ENCODE measurements at regions not wholly inside any gene's neighbourhood (a gene's known extent, or its start where the extent isn't known, plus 50 kb on each side); places are given as distances from the start of the nearest gene placed in this dataset.

- no peak for TF ChIP-seq GATA2 (IDR thresholded peaks at IDR 0.05; ENCODE audit: low read depth, low read length)
- no peak for TF ChIP-seq GATA3 (IDR thresholded peaks at IDR 0.05; ENCODE audit: low read depth, low read length)
Measured at GRCh38 chr5:15447209-15447608, 52.8 kb upstream of the FBXL7 start.

DNA sequence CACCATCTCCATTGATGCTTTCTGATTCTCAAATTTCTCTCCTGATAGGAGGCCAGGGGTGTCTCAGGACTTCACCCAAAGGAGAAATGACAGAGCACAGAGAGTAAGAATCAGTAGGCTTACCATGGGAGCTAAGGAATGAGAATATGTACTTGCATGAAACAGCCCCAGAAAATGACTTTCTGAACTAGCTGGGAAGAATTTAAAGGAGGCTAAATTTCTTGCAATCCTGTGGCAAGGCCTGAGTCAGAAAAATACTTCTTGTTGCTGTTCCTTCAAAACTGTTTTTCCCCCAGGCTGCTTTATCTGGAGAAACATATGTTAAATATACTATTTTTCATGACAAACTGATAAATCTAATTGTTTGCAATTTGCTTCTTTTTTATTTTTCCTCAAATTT is 53.4 kb upstream of the FBXL7 start:
- TF ChIP-seq GATA2 (IDR thresholded peaks at IDR 0.05; ENCODE audit: low read depth, low read length), result no peak
- no peak for TF ChIP-seq GATA3 (IDR thresholded peaks at IDR 0.05; ENCODE audit: low read depth, low read length)

- no peak for TF ChIP-seq GATA2 (IDR thresholded peaks at IDR 0.05; ENCODE audit: low read depth, low read length)
- TF ChIP-seq GATA3 (IDR thresholded peaks at IDR 0.05; ENCODE audit: low read depth, low read length), result no peak
Measured at GRCh38 chr5:15442193-15442570, 57.8 kb upstream of the FBXL7 start.

GRCh38 chr5:15441433-15442192 is 58.4 kb upstream of the FBXL7 start:
- TF ChIP-seq GATA2 (IDR thresholded peaks at IDR 0.05; ENCODE audit: low read depth, low read length), result no peak
- TF ChIP-seq GATA3 (IDR thresholded peaks at IDR 0.05; ENCODE audit: low read depth, low read length), result no peak

GRCh38 chr5:15440434-15440833 is 59.5 kb upstream of the FBXL7 start:
- TF ChIP-seq GATA2 (IDR thresholded peaks at IDR 0.05; ENCODE audit: low read depth, low read length), result no peak
- no peak for TF ChIP-seq GATA3 (IDR thresholded peaks at IDR 0.05; ENCODE audit: low read depth, low read length)

DNA sequence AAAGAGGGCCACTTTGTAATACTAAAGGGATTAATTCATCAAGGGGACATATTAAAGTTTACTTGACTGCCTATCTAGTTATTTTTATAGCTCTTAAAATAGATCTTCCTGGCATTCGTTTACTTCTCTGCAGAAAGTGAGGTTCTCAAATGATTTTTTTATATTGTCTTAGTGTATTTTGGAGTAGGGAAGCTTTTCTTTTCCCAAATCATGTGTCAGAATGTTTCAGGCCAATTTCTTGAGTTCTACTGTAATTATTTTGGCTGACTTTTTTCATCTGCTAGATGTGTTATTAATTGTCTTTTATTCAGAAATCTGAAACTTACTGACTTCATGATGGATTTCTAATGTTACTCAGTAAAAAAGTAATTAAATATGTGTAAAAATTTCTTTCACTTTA is 60.2 kb upstream of the FBXL7 start:
- TF ChIP-seq GATA3 (IDR thresholded peaks at IDR 0.05; ENCODE audit: low read depth, low read length), result no peak
- no peak for TF ChIP-seq GATA2 (IDR thresholded peaks at IDR 0.05; ENCODE audit: low read depth, low read length)

DNA sequence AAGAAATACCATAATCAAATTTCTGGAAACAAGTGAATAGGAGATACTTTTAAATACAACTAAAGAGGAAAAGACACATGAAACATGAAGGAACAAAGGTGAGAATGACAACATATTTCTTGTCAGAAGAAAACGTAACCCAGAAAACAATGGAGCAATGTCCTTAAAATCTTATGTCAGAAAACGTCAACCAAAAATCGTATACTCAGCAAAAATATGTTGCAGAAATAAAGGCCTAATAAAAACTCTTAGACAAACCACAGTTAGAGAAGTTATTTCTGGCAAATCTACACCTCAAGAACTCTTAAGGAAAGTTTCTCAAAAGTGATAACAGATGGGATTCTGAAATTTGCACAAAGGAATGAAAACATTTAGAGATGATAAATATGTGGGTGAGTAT is 66.3 kb upstream of the FBXL7 start:
- TF ChIP-seq GATA3 (IDR thresholded peaks at IDR 0.05; ENCODE audit: low read depth, low read length) (no peak), GATA2 (IDR thresholded peaks at IDR 0.05; ENCODE audit: low read depth, low read length) (no peak)

DNA sequence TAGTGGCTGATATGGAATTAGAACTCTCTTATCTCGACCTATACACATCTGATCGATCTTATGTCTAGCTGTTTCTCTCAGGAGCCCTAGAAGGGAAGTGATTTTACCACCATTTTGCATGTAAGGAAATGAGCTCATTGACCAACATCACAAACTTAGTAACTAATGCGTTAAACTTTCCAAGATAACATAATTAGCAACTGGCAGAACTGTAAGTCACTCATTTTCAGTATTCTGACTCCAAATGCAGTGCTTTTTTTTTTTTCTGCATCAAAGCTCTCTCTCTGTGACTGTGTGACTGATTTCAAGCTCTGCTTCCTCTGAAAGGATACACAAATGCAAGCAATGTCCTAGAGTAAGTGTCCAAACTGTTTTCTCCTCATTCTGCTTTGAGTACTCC is 68.1 kb upstream of the FBXL7 start:
- TF ChIP-seq GATA2 (IDR thresholded peaks at IDR 0.05; ENCODE audit: low read depth, low read length) (no peak), GATA3 (IDR thresholded peaks at IDR 0.05; ENCODE audit: low read depth, low read length) (no peak)

DNA sequence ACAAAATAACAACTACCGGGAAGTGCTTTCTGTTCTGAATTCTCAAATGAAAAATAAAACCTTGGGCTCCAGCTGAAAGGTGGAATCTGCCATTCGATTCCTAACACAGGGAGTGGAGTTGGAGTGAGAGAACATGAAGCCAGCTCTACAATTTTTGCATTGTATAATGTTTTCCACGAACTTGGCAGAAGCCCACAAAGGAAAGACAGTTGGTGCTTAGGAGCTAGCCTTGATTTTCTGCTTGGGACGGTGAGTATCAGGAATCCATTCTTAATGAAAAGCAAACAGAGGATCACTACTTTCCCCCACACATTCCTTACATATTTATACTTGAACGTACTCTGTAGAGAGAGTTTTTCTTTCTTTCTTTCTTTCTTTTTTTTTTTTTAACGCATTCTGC is 74.2 kb upstream of the FBXL7 start:
- no peak for TF ChIP-seq GATA3 (IDR thresholded peaks at IDR 0.05; ENCODE audit: low read depth, low read length)

DNA sequence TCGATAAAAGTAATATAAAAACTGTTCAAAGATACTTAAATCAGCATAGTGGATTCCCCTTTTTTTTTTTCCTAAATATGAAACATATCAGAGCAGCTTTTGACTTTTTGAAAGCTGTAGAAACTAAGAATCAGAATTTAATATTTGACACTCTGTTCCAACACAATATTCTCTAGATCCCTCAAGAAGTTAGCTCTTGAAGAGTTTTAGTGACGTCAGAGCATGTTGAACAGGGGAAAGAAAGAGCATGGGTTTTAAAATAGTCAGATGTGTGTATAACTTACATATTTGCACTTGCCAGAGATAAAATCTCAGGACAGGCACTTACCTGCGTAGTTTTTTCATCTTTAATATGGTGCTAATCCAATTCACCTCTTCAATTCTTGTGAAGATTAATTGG is 75.2 kb upstream of the FBXL7 start:
- TF ChIP-seq GATA2 (IDR thresholded peaks at IDR 0.05; ENCODE audit: low read depth, low read length), result no peak
- TF ChIP-seq GATA3 (IDR thresholded peaks at IDR 0.05; ENCODE audit: low read depth, low read length), result no peak

DNA sequence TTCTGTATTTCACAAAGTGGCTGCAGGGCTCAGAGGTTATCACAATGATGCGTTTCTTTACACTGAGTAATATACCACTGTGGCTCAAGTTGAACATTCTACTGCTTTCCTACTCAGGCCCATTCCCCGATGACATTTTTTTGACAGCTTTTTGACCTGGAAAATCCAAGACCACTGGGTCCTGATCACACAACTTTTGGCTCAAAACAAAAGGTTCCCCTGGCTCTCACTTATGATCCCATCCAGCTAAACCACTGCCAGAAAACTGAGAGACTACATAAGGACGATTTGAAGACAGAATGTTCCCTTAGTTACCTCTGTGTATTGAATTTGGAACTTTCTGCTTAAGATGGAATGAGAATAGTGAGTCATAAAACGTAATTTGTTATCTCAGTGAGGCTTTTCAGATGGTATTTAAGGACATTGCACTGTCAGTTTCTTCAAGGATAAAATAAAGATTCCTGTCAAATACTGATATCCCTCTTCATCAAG is 78.0 kb upstream of the FBXL7 start:
- TF ChIP-seq GATA3 (IDR thresholded peaks at IDR 0.05; ENCODE audit: low read depth, low read length), result no peak
- TF ChIP-seq GATA2 (IDR thresholded peaks at IDR 0.05; ENCODE audit: low read depth, low read length), result no peak

- no peak for TF ChIP-seq GATA3 (IDR thresholded peaks at IDR 0.05; ENCODE audit: low read depth, low read length)
- no peak for TF ChIP-seq GATA2 (IDR thresholded peaks at IDR 0.05; ENCODE audit: low read depth, low read length)
Measured at GRCh38 chr5:15421381-15421780, 78.6 kb upstream of the FBXL7 start.

DNA sequence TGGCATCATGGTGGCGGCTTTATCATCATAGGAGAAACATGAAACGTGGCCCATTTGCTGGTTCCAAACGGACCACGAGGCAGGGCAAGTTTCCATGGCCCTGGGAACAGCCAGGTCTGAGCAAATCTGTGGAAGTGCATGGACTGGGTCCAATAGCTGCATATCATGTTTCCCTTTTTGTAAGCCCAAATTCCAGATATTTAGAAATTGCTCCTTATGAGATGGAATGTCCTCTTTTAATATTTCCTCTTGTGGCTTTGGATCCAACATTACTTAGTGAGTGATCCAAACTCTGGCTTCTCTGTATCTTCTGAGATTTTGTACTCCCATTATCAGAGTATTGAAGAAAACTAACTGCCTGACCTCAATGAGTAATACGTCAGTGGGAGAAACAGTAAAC is 79.8 kb upstream of the FBXL7 start:
- no peak for TF ChIP-seq GATA2 (IDR thresholded peaks at IDR 0.05; ENCODE audit: low read depth, low read length)
- TF ChIP-seq GATA3 (IDR thresholded peaks at IDR 0.05; ENCODE audit: low read depth, low read length), result no peak

DNA sequence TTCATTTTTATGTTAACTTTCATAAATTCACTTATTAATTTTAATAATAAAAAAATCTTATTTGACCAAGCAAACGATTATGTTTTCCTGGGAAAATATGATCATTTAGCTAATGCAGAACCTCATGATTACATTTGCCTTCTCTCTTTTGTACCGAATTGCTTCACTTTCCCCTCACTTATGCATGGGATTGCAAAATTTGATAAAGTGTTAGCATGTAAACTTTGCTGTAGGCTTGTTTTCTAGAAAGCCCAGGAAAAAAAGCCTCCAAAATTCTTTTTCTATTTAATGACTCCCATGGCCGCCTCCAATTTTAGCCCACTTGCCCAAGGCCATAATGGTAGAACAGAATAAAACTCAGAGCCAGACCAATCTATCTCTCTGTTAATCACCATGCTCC is 82.8 kb upstream of the FBXL7 start:
- TF ChIP-seq GATA3 (IDR thresholded peaks at IDR 0.05; ENCODE audit: low read depth, low read length), result no peak
- TF ChIP-seq GATA2 (IDR thresholded peaks at IDR 0.05; ENCODE audit: low read depth, low read length), result no peak

DNA sequence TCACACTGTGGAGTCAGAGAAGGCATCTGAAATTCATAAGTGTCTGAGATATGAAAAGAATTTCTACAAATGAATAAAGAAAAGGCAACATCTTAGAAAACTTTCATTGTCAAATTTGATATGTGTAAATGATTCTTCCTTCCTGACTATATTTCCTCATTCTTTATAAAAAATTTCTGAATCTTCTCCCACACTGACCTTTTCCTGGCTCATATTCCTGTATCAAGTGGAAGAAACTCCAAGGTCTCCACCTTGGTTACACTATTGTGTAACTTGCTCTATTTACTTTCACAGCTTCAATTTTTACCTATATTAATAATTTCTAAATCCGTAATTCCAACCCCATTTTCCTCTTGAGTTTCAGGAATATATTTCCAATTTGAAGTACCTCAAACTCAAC is 93.5 kb upstream of the FBXL7 start:
- TF ChIP-seq GATA2 (IDR thresholded peaks at IDR 0.05; ENCODE audit: low read depth, low read length) (no peak), GATA3 (IDR thresholded peaks at IDR 0.05; ENCODE audit: low read depth, low read length) (no peak)

- TF ChIP-seq GATA3 (IDR thresholded peaks at IDR 0.05; ENCODE audit: low read depth, low read length) (no peak), GATA2 (IDR thresholded peaks at IDR 0.05; ENCODE audit: low read depth, low read length) (no peak)
Measured at GRCh38 chr5:15393146-15393545, 106.8 kb upstream of the FBXL7 start.
